ENCODE measurements at regions not wholly inside any gene's neighbourhood (a gene's known extent, or its start where the extent isn't known, plus 50 kb on each side); places are given as distances from the start of the nearest gene placed in this dataset.

DNA sequence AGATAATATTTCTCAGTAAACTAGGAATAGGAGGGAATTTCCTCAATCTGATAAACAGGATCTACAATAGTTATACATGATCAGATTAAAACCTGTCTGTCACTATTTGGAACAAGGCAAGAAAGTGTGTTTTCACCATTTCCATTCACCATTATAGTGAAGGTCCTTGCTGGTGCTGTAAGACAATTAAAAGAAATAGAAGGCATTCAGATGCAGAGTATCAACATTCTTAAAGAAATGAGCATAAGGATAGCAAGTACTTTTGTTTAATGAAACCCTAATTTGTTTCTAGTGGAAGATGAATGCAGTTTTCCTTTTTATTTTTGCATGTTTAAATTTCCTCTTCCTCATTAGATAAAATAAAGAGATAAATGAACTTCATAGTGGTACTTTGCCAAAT is 693.7 kb downstream of the PLCL1 start:
- no peak for TF ChIP-seq POLR2A (IDR thresholded peaks at IDR 0.05)
- TF ChIP-seq, protein P1, sequence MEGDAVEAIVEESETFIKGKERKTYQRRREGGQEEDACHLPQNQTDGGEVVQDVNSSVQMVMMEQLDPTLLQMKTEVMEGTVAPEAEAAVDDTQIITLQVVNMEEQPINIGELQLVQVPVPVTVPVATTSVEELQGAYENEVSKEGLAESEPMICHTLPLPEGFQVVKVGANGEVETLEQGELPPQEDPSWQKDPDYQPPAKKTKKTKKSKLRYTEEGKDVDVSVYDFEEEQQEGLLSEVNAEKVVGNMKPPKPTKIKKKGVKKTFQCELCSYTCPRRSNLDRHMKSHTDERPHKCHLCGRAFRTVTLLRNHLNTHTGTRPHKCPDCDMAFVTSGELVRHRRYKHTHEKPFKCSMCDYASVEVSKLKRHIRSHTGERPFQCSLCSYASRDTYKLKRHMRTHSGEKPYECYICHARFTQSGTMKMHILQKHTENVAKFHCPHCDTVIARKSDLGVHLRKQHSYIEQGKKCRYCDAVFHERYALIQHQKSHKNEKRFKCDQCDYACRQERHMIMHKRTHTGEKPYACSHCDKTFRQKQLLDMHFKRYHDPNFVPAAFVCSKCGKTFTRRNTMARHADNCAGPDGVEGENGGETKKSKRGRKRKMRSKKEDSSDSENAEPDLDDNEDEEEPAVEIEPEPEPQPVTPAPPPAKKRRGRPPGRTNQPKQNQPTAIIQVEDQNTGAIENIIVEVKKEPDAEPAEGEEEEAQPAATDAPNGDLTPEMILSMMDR (IDR thresholded peaks at IDR 0.05): no peak
